Type B pancreatic cell (in vitro differentiated cells): ENCODE measurements at regions not wholly inside any gene's neighbourhood (a gene's known extent, or its start where the extent isn't known, plus 50 kb on each side); places are given as distances from the start of the nearest gene placed in this dataset.

Experiments
- DNase-seq: peaks from one replicate; pipeline ENCODE4 v3.0.0; 2021; ENCODE audit warnings: mixed read lengths; ENCODE audit not compliant: unreplicated experiment; ENCODE audit errors: extremely low spot score
- H3K27ac Mint-ChIP-seq: 2 replicates; pipeline ENCODE4 v1.8.0; 2021; ENCODE audit warnings: mild to moderate bottlenecking, mixed read lengths
- H3K27me3 Mint-ChIP-seq: 2 replicates; pipeline ENCODE4 v1.8.0; 2021; ENCODE audit warnings: mixed read lengths
- H3K36me3 Mint-ChIP-seq: 2 replicates; pipeline ENCODE4 v1.8.0; 2021; ENCODE audit warnings: mixed read lengths
- H3K4me1 Mint-ChIP-seq: one replicate; pipeline ENCODE4 v1.8.0; 2021; ENCODE audit warnings: mixed read lengths; ENCODE audit not compliant: unreplicated experiment
- H3K4me3 Mint-ChIP-seq: 2 replicates; pipeline ENCODE4 v1.8.0; 2021; ENCODE audit warnings: mild to moderate bottlenecking, mixed read lengths
- H3K9me3 Mint-ChIP-seq: 2 replicates; pipeline ENCODE4 v1.8.0; 2021; ENCODE audit warnings: mixed read lengths
- CTCF ChIP-seq: fragments of 200-600 bp; sonication (generic); conservative IDR thresholded peaks from 2 replicates; pipeline ENCODE4 v1.5.0; 2021; ENCODE audit warnings: antibody characterized with exemption, mild to moderate bottlenecking

DNA sequence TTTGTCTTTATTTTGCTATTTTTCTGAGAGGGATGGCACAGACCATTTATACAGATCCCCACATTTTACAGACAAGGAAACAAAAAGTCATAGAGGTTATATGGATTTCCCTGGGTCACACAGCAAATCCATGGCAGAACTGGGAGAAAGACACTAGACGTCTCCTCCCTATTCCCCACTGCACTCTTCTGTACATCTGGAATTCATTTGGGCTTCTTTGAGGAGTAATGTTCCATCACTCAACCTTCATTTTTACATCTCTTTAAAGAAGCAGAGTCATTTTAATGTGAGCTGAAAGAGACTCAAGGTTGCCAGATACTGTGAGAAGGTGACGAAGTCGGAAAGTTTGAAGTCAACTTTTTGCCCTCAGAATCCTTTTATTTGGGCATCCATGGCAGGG, 207.3 kb downstream of the OTOR start:
- H3K4me1 Mint-ChIP-seq = peaks cover 10% of the 10 kb centered on the region
- H3K9me3 Mint-ChIP-seq = peaks cover 4% of the 10 kb centered on the region
- no peak overlapping the region for H3K27ac Mint-ChIP-seq
- no peaks in the 10 kb centered on the region for H3K27me3 Mint-ChIP-seq
- DNase-seq = no peak
- H3K36me3 Mint-ChIP-seq = no peaks in the 10 kb centered on the region
- TF ChIP-seq CTCF = no peak
- H3K4me3 Mint-ChIP-seq = no peak overlapping the region

GRCh38 chr20:16955971-16956370, 207.8 kb downstream of the OTOR start:
- no peaks in the 10 kb centered on the region for H3K36me3 Mint-ChIP-seq
- H3K27ac Mint-ChIP-seq = no peak overlapping the region
- H3K4me3 Mint-ChIP-seq = no peak overlapping the region
- DNase-seq = no peak
- no peaks in the 10 kb centered on the region for H3K27me3 Mint-ChIP-seq
- no peaks in the 10 kb centered on the region for H3K9me3 Mint-ChIP-seq
- TF ChIP-seq CTCF = no peak
- H3K4me1 Mint-ChIP-seq = peaks cover 7% of the 10 kb centered on the region

DNA sequence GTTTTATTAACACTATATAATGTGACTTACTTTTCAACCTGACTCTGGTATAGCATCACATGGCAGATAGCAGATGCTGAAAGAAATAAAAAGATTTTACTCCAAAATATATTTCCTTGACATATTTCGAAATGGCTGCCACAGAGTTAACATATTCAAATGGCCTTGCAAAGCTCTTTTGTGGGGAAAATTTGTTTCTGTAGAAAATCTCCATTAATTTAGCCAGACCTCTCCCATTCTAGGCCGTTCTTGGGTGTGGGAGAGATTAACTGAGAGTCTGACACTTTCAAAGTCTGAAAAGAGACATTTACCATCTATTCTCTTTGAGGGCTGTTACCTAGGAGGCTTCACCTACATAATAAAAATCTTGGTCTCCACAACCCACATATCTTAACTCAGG, 217.2 kb downstream of the OTOR start:
- H3K4me3 Mint-ChIP-seq = no peak overlapping the region
- no peak overlapping the region for H3K27ac Mint-ChIP-seq

DNA sequence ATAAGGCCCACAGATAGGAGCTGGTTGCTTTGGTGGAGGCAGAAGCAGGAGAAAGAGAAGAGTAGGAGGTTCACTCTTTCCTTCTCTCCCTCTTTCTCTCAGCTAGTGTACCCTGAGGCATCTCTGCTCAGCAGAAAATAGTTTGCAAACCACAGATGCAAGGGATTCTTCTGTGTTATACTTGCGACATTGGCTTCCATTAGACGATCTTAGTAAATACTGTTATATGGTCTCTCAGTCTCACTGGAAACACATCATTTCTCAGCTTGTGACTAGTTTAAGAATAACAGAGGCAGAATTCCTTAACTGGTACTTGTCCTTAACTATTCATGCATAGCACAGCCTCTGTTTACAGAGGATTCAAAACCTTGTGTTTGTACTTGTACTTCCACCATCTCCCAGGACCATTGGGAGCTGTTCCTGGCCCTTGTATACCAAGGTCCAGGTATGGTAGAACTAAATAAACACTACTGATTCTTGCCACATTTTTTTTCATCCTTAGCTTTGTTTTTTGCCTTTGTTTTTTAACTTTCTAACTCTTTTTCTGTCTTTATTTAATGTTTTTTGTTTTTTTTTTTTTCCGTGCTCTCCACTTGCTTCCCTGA, 218.2 kb downstream of the OTOR start:
- Mint-ChIP-seq H3K27me3 (peaks cover 3% of the 10 kb centered on the region), H3K4me1 (peaks cover 9% of the 10 kb centered on the region), H3K27ac (no peak overlapping the region), H3K9me3 (peaks cover 5% of the 10 kb centered on the region), H3K4me3 (no peak overlapping the region), H3K36me3 (peaks cover 5% of the 10 kb centered on the region)
- no peak for DNase-seq
- TF ChIP-seq CTCF = no peak

More for the DNA sequence above, 217.2 kb downstream of the OTOR start:
- no peak for TF ChIP-seq CTCF
- Mint-ChIP-seq H3K27me3 (peaks cover 3% of the 10 kb centered on the region), H3K4me1 (no peaks in the 10 kb centered on the region), H3K36me3 (peaks cover 5% of the 10 kb centered on the region), H3K9me3 (peaks cover 5% of the 10 kb centered on the region)
- no peak for DNase-seq

GRCh38 chr20:16968099-16968498, 219.9 kb downstream of the OTOR start:
- H3K9me3 Mint-ChIP-seq = no peaks in the 10 kb centered on the region
- no peak for DNase-seq
- H3K36me3 Mint-ChIP-seq = no peaks in the 10 kb centered on the region
- H3K27me3 Mint-ChIP-seq = no peaks in the 10 kb centered on the region
- H3K4me3 Mint-ChIP-seq = no peak overlapping the region
- peaks cover 11% of the 10 kb centered on the region for H3K4me1 Mint-ChIP-seq
- H3K27ac Mint-ChIP-seq = no peak overlapping the region
- no peak for TF ChIP-seq CTCF

- no peak for TF ChIP-seq CTCF
- no peaks in the 10 kb centered on the region for H3K9me3 Mint-ChIP-seq
- H3K27ac Mint-ChIP-seq = no peak overlapping the region
- no peak for DNase-seq
- no peaks in the 10 kb centered on the region for H3K36me3 Mint-ChIP-seq
- peaks cover 11% of the 10 kb centered on the region for H3K4me1 Mint-ChIP-seq
- H3K4me3 Mint-ChIP-seq = no peak overlapping the region
- H3K27me3 Mint-ChIP-seq = no peaks in the 10 kb centered on the region
Observed at GRCh38 chr20:16970776-16971175, 222.6 kb downstream of the OTOR start.
